MCF 10A (cell line): ENCODE measurements at regions not wholly inside any gene's neighbourhood (a gene's known extent, or its start where the extent isn't known, plus 50 kb on each side); places are given as distances from the start of the nearest gene placed in this dataset.
A peak's percentile ranks its signal among the peaks of the same experiment; 100 is the strongest.
"Not testable (repeated sequence)": the region's sequence is repeated elsewhere in the genome, so short reads cannot be mapped to it uniquely, and the experiment has no call there.

Source experiments
- BruUV-seq: library from RNA; stranded (reverse); fragments of 400-500 nt; replicated peaks from 2 replicates; lab custom pipeline; 2021; lab: Mats Ljungman, UMichigan
- CTCF ChIA-PET: fragments of 300-600 bp; sonication (Branson Sonifier 250); formaldehyde crosslinking; extraction: SDS; loops from one replicate; lab custom pipeline; 2021; ENCODE audit warnings: antibody characterized with exemption, inconsistent platforms; lab: Yijun Ruan, JAX
- POLR2A ChIA-PET: fragments of 300-600, 350-650 bp; sonication (Branson Sonifier 250); formaldehyde crosslinking; extraction: SDS; loops from one replicate; lab custom pipeline; 2020; ENCODE audit warnings: antibody characterized with exemption, inconsistent platforms; lab: Yijun Ruan, JAX
- DNase-seq: peaks from one replicate; pipeline ENCODE4 v3.0.0-alpha.2; 2018; ENCODE audit not compliant: unreplicated experiment
- H3K27ac Mint-ChIP-seq: one replicate; pipeline ENCODE4 v1.8.0; 2022; ENCODE audit warnings: mild to moderate bottlenecking, low read depth, mixed read lengths; ENCODE audit not compliant: unreplicated experiment
- H3K27me3 Mint-ChIP-seq: one replicate; pipeline ENCODE4 v1.8.0; 2022; ENCODE audit warnings: mixed read lengths; ENCODE audit not compliant: insufficient read depth, unreplicated experiment
- H3K36me3 Mint-ChIP-seq: one replicate; pipeline ENCODE4 v1.8.0; 2022; ENCODE audit warnings: mild to moderate bottlenecking, moderate library complexity, mixed read lengths; ENCODE audit not compliant: insufficient read depth, unreplicated experiment
- H3K4me1 Mint-ChIP-seq: one replicate; pipeline ENCODE4 v1.8.0; 2022; ENCODE audit warnings: mixed read lengths; ENCODE audit not compliant: insufficient read depth, unreplicated experiment
- H3K4me3 Mint-ChIP-seq: one replicate; pipeline ENCODE4 v1.8.0; 2022; ENCODE audit warnings: mild to moderate bottlenecking, moderate library complexity, mixed read lengths; ENCODE audit not compliant: unreplicated experiment
- H3K9me3 Mint-ChIP-seq: one replicate; pipeline ENCODE4 v1.8.0; 2022; ENCODE audit warnings: mixed read lengths; ENCODE audit not compliant: unreplicated experiment
- intact Hi-C: fragments of 100-400 bp; cut with micrococcal nuclease; formaldehyde crosslinking; loops from 2 replicates; pipeline ENCODE4 v1.14.1; 2022
- TF ChIP-seq, protein P1 (sequence below): fragments of 200-600 bp; IDR thresholded peaks from one replicate; pipeline ENCODE4 v1.8.0; 2022; ENCODE audit warnings: antibody characterized with exemption, mild to moderate bottlenecking; ENCODE audit not compliant: unreplicated experiment

DNA sequence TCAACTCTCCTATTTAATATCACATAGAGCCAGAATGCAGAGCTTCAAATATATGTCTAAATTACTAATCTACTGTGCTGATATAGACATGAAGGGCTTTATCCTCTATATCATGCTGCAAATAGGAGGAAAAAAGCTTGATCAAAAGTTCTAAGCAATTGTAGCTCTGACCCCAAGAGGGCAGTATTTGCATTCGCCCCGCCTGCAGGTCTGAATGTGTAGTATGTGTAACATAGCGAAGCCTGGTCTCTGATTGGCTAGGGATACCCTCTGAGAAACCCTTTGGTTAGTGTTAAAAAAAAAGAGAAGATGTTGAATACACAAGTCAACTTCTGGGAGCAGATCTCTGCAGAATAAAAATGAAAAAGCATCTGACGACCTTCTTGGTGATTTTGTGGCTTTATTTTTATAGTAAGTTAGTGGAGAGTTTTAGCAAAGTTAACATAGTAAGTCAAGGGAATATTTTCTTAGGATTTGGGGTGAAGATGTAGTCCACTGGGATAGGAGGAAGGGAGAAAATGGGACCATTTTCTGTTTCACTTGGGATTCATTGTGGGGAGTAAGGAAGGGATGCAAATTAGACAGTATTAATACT lies 151.6 kb upstream of the OR4E1 start:
- intact Hi-C loops = no loop called here
- no TSS peak for BruUV-seq

DNA sequence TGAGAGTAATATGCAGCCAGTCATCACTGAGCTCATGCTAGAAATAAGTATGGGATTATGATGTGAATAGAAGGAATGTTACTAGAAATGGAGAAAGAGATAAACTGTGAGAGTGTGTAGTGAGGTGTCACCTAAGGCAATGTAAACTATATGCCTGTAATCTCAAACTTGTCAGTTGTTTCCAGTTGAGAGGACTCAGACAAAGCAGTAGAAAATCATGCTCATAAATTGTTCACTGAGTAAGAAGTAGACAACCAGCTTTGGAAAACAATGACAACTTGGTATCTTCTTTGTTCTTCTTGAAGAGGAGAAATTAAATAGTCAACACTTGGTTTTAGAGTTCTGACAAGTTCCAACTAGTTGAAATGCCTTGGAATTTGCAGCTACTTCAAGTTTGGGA lies 148.5 kb upstream of the OR4E1 start:
- intact Hi-C loops = no loop called here
- Mint-ChIP-seq H3K36me3 (peaks cover 4% of the 10 kb centered on the region), H3K27me3 (peaks cover 57% of the 10 kb centered on the region), H3K9me3 (peaks cover 4% of the 10 kb centered on the region), H3K4me3 (no peak overlapping the region), H3K4me1 (no peaks in the 10 kb centered on the region), H3K27ac (no peak overlapping the region)
- DNase-seq = no peak
- ChIA-PET POLR2A (no interaction called here), CTCF (interaction anchor here (0.6 kb wide), 1 partner anchor 1236 kb away, joined by 3 read pairs; no protein-coding TSS in a partner anchor)
- BruUV-seq = no TSS peak
- TF ChIP-seq, protein P1, sequence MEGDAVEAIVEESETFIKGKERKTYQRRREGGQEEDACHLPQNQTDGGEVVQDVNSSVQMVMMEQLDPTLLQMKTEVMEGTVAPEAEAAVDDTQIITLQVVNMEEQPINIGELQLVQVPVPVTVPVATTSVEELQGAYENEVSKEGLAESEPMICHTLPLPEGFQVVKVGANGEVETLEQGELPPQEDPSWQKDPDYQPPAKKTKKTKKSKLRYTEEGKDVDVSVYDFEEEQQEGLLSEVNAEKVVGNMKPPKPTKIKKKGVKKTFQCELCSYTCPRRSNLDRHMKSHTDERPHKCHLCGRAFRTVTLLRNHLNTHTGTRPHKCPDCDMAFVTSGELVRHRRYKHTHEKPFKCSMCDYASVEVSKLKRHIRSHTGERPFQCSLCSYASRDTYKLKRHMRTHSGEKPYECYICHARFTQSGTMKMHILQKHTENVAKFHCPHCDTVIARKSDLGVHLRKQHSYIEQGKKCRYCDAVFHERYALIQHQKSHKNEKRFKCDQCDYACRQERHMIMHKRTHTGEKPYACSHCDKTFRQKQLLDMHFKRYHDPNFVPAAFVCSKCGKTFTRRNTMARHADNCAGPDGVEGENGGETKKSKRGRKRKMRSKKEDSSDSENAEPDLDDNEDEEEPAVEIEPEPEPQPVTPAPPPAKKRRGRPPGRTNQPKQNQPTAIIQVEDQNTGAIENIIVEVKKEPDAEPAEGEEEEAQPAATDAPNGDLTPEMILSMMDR = no peak

More for the DNA sequence above, 151.6 kb upstream of the OR4E1 start:
- peaks cover 67% of the 10 kb centered on the region for H3K27me3 Mint-ChIP-seq
- CTCF ChIA-PET = interaction anchor here (0.6 to 0.9 kb wide), 5 partner anchors 9 to 1577 kb away, joined by 3 to 6 read pairs (median 3); no protein-coding TSS in a partner anchor
- H3K27ac Mint-ChIP-seq = no peak overlapping the region
- TF ChIP-seq, protein P1 = peak; percentile 37
- H3K36me3 Mint-ChIP-seq = peaks cover under 1% of the 10 kb centered on the region
- H3K4me1 Mint-ChIP-seq = peaks cover 6% of the 10 kb centered on the region
- POLR2A ChIA-PET = no interaction called here
- peak; percentile 52 for DNase-seq
- H3K4me3 Mint-ChIP-seq = no peak overlapping the region
- no peaks in the 10 kb centered on the region for H3K9me3 Mint-ChIP-seq

DNA sequence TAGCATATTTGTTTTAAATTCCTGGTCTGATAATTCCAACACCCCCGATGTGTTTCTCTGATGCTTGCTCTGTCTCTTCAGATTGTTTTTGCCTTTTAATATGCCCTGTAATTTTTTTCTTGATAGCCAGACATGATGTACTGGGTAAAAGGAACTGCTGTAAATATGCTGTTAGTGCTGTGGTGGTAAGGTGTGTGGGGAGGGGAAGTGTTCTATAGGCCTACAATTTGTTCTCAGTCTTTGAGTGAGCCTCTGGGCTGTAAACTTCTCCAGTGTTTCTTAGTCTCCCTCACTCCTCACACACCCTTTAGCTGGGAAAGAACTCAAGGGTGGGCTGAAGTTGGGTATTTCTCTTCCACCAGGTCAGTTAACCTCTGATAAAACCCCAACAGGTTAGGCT lies 147.0 kb upstream of the OR4E1 start:
- intact Hi-C loops = no loop called here
- peaks cover 4% of the 10 kb centered on the region for H3K36me3 Mint-ChIP-seq
- BruUV-seq = no TSS peak
- no peak for DNase-seq
- ChIA-PET POLR2A (no interaction called here), CTCF (interaction anchor here (0.8 kb wide), 1 partner anchor 145 kb away, joined by 3 read pairs; no protein-coding TSS in a partner anchor)
- H3K4me1 Mint-ChIP-seq = no peaks in the 10 kb centered on the region
- H3K27me3 Mint-ChIP-seq = peaks cover 42% of the 10 kb centered on the region
- H3K9me3 Mint-ChIP-seq = peaks cover 10% of the 10 kb centered on the region
- no peak overlapping the region for H3K4me3 Mint-ChIP-seq
- TF ChIP-seq, protein P1 = no peak
- no peak overlapping the region for H3K27ac Mint-ChIP-seq

DNA sequence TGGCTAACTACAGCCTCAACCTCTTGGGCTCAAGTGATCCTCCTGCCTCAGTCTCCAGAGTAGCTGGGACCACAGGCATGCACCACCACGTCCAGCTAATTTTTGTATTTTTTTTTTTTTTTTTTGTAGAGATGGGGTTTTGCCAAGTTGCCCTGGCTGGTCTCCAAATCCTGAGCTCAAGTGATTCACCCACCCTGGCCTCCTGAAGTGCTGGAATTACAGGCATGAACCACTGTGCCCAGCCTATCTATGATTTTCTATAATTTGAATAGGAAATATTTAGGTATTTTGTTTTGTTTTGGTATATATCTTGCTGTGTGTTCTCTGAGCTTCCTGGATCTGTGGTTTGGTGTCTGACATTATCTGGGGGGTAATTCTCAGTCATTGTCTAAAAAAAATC lies 146.3 kb upstream of the OR4E1 start:
- BruUV-seq, H3K4me1 Mint-ChIP-seq, H3K36me3 Mint-ChIP-seq, intact Hi-C loops, H3K27ac Mint-ChIP-seq, CTCF ChIA-PET, H3K9me3 Mint-ChIP-seq, H3K4me3 Mint-ChIP-seq, POLR2A ChIA-PET: not testable (repeated sequence)
- DNase-seq = peak; percentile 20
- peaks cover 35% of the 10 kb centered on the region for H3K27me3 Mint-ChIP-seq

DNA sequence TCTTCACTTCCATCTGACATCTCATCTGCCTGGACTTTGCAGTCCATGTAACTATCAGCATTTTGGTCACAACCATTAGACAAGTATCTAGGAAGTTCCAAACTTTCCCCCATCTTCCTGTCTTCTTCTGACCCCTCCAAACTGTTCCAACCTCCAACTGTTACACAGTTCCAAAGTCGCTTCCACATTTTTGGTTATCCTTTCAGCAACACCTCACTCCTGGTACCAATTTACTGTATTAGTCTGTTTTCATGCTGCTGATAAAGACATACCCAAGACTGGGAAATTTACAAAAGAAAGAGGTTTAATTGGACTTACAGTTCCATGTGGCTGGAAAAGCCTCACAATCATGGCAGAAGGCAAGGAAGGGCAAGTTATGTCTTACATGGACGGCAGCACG lies 143.4 kb upstream of the OR4E1 start:
- intact Hi-C loops, H3K36me3 Mint-ChIP-seq, DNase-seq, BruUV-seq, H3K4me1 Mint-ChIP-seq, POLR2A ChIA-PET, H3K27ac Mint-ChIP-seq, H3K4me3 Mint-ChIP-seq, H3K9me3 Mint-ChIP-seq: not testable (repeated sequence)
- CTCF ChIA-PET = interaction anchor here (0.5 kb wide), 1 partner anchor 23 kb away, joined by 3 read pairs; no protein-coding TSS in a partner anchor
- peaks cover 23% of the 10 kb centered on the region for H3K27me3 Mint-ChIP-seq
